PC-9 (cell line): ENCODE measurements at regions not wholly inside any gene's neighbourhood (a gene's known extent, or its start where the extent isn't known, plus 50 kb on each side); places are given as distances from the start of the nearest gene placed in this dataset.

Experiments used
- BruUV-seq: library from RNA; stranded (reverse); fragments of 400-500 nt; replicated peaks from 2 replicates; lab custom pipeline; 2021; lab: Mats Ljungman, UMichigan
- CTCF ChIA-PET: fragments of 300-600 bp; sonication (Branson Sonifier 250); formaldehyde crosslinking; loops from one replicate; lab custom pipeline; 2022; ENCODE audit warnings: antibody characterized with exemption; lab: Charles Lee
- POLR2A ChIA-PET: fragments of 300-600 bp; sonication (Branson Sonifier 250); formaldehyde crosslinking; loops from one replicate; lab custom pipeline; 2022; ENCODE audit warnings: antibody characterized with exemption; ENCODE audit not compliant: unreplicated experiment; lab: Charles Lee
- DNase-seq, 2 experiments: peaks; one replicate each; pipeline versions ENCODE4 v3.0.0 to v3.0.0-alpha.2; 2015 to 2022; ENCODE audit warnings: mixed read lengths in 1 of 2
- H2AFZ ChIP-seq: fragments of 200-600 bp; sonication (generic); 2 replicates; pipeline ENCODE4 v1.8.1; 2017; ENCODE audit warnings: antibody characterized with exemption
- H3F3A ChIP-seq: fragments of 200-600 bp; sonication (generic); 2 replicates; pipeline ENCODE4 v1.8.1; 2017; ENCODE audit warnings: antibody characterized with exemption, mild to moderate bottlenecking, low read depth; ENCODE audit not compliant: insufficient read depth
- H3K27ac ChIP-seq: fragments of 200-600 bp; sonication (generic); 2 replicates; pipeline ENCODE4 v1.6.1; 2016; ENCODE audit warnings: mixed run types
- H3K27me3 ChIP-seq: fragments of 200-600 bp; sonication (generic); 2 replicates; pipeline ENCODE4 v1.6.1; 2016; ENCODE audit warnings: low read depth, mixed run types; ENCODE audit not compliant: insufficient read depth
- H3K36me3 ChIP-seq: fragments of 200-600 bp; sonication (generic); 2 replicates; pipeline ENCODE4 v1.6.1; 2016; ENCODE audit warnings: low read depth, mixed run types
- H3K4me1 ChIP-seq: fragments of 200-600 bp; sonication (generic); replicated peaks from 2 replicates; pipeline ENCODE4 v1.6.1; 2016; ENCODE audit warnings: mixed run types; ENCODE audit not compliant: insufficient read depth
- H3K4me2 ChIP-seq: fragments of 200-600 bp; sonication (generic); 2 replicates; pipeline ENCODE4 v1.6.1; 2017; ENCODE audit warnings: mixed run types
- H3K4me3 ChIP-seq: fragments of 200-600 bp; sonication (generic); 2 replicates; pipeline ENCODE4 v1.6.1; 2016; ENCODE audit warnings: mixed run types
- H3K79me2 ChIP-seq: fragments of 200-600 bp; sonication (generic); 2 replicates; pipeline ENCODE4 v1.6.1; 2017; ENCODE audit warnings: low read depth, mixed run types
- H3K9me2 ChIP-seq: fragments of 200-600 bp; sonication (generic); 2 replicates; pipeline ENCODE4 v1.8.1; 2017; ENCODE audit warnings: mild to moderate bottlenecking; ENCODE audit not compliant: insufficient read depth
- H3K9me3 ChIP-seq: fragments of 200-600 bp; sonication (generic); 2 replicates; pipeline ENCODE4 v1.8.1; 2016; ENCODE audit warnings: low read depth; ENCODE audit not compliant: insufficient read depth
- H4K20me1 ChIP-seq: fragments of 200-600 bp; sonication (generic); 2 replicates; pipeline ENCODE4 v1.8.1; 2017; ENCODE audit not compliant: insufficient read depth
- CTCF ChIP-seq: fragments of 200-600 bp; sonication (generic); conservative IDR thresholded peaks from 2 replicates; pipeline ENCODE4 v1.6.1; 2017; ENCODE audit warnings: mixed run types, antibody characterized with exemption, mild to moderate bottlenecking, moderate library complexity
- EZH2 ChIP-seq: fragments of 200-600 bp; sonication (generic); IDR thresholded peaks from 2 replicates; pipeline ENCODE4 v1.8.0; 2017; ENCODE audit warnings: antibody characterized with exemption, low read depth
- intact Hi-C: fragments of 100-400 bp; cut with micrococcal nuclease; formaldehyde crosslinking; loops from one replicate; pipeline ENCODE4 v1.10.0; 2022; ENCODE audit not compliant: unreplicated experiment

- ChIA-PET POLR2A (no interaction called here), CTCF (no interaction called here)
- Histone ChIP-seq H4K20me1 (no peaks in the 10 kb centered on the region), H3K9me2 (no peaks in the 10 kb centered on the region), H3K4me1 (no peaks in the 10 kb centered on the region), H3K4me3 (no peak overlapping the region), H3K9me3 (no peaks in the 10 kb centered on the region), H3K4me2 (no peak overlapping the region), H3K27me3 (peaks cover 36% of the 10 kb centered on the region; the same call in 1 of the 2 replicates), H3K27ac (no peak overlapping the region), H3K79me2 (no peaks in the 10 kb centered on the region), H3F3A (no peaks in the 10 kb centered on the region), H2AFZ (no peak overlapping the region), H3K36me3 (no peaks in the 10 kb centered on the region)
- intact Hi-C loops: no loop called here
- DNase-seq: no peak
- BruUV-seq: no TSS peak
- TF ChIP-seq CTCF (no peak), EZH2 (no peak)
These were observed 138.7 kb downstream of the TDRD15 start for GRCh38 chr2:21262426-21262940.

GRCh38 chr2:21263622-21264021 lies 139.9 kb downstream of the TDRD15 start:
- no peak overlapping the region for H3K4me2 ChIP-seq
- no peak for DNase-seq
- H3K27ac ChIP-seq: no peak overlapping the region
- H3K79me2 ChIP-seq: no peaks in the 10 kb centered on the region
- intact Hi-C loops: no loop called here
- no peaks in the 10 kb centered on the region for H3K36me3 ChIP-seq
- TF ChIP-seq EZH2 (no peak), CTCF (no peak)
- no peaks in the 10 kb centered on the region for H3K4me1 ChIP-seq
- ChIA-PET POLR2A (no interaction called here), CTCF (no interaction called here)
- H4K20me1 ChIP-seq: no peaks in the 10 kb centered on the region
- H3K27me3 ChIP-seq: peaks cover 36% of the 10 kb centered on the region; the same call in 1 of the 2 replicates
- H3K4me3 ChIP-seq: no peak overlapping the region
- no peak overlapping the region for H2AFZ ChIP-seq
- H3K9me3 ChIP-seq: no peaks in the 10 kb centered on the region
- BruUV-seq: no TSS peak
- H3K9me2 ChIP-seq: no peaks in the 10 kb centered on the region
- H3F3A ChIP-seq: no peaks in the 10 kb centered on the region

- intact Hi-C loops: no loop called here
- peaks cover 45% of the 10 kb centered on the region; the same call in 1 of the 2 replicates for H3K27me3 ChIP-seq
- TF ChIP-seq EZH2: no peak
- no peak for TF ChIP-seq CTCF
- BruUV-seq: no TSS peak
- peak in 1 of 2 experiments; percentile 24 for DNase-seq
- H3K4me3 ChIP-seq: no peak overlapping the region
- H2AFZ ChIP-seq: no peak overlapping the region
- no peaks in the 10 kb centered on the region for H3F3A ChIP-seq
- no peaks in the 10 kb centered on the region for H3K4me1 ChIP-seq
- no peaks in the 10 kb centered on the region for H3K9me2 ChIP-seq
- H3K27ac ChIP-seq: no peak overlapping the region
- no peaks in the 10 kb centered on the region for H4K20me1 ChIP-seq
- no peak overlapping the region for H3K4me2 ChIP-seq
- CTCF ChIA-PET: no interaction called here
- no peaks in the 10 kb centered on the region for H3K36me3 ChIP-seq
- POLR2A ChIA-PET: no interaction called here
- H3K9me3 ChIP-seq: no peaks in the 10 kb centered on the region
- H3K79me2 ChIP-seq: no peaks in the 10 kb centered on the region
These were observed 142.0 kb downstream of the TDRD15 start for GRCh38 chr2:21265752-21266151.
